Trophoblast cell (in vitro differentiated cells and primary cell): ENCODE measurements at regions not wholly inside any gene's neighbourhood (a gene's known extent, or its start where the extent isn't known, plus 50 kb on each side); places are given as distances from the start of the nearest gene placed in this dataset.

Experiments
- DNase-seq, 2 donors: peaks; one replicate each; pipeline ENCODE4 v3.0.0-alpha.2; 2016
- H2AFZ ChIP-seq: 2 replicates; pipeline ENCODE4 v1.6.1; 2013; ENCODE audit warnings: low read length, moderate library complexity, mild to moderate bottlenecking; ENCODE audit not compliant: insufficient read depth, poor library complexity
- H2AK5ac ChIP-seq: 2 replicates; pipeline ENCODE4 v1.6.1; 2013; ENCODE audit warnings: mild to moderate bottlenecking, low read length
- H2BK120ac ChIP-seq: 2 replicates; pipeline ENCODE4 v1.6.1; 2013; ENCODE audit warnings: low read length, mild to moderate bottlenecking, moderate library complexity; ENCODE audit not compliant: insufficient read depth, poor library complexity
- H2BK12ac ChIP-seq: 2 replicates; pipeline ENCODE4 v1.6.1; 2013; ENCODE audit warnings: mild to moderate bottlenecking, low read length, moderate library complexity
- H2BK5ac ChIP-seq: 2 replicates; pipeline ENCODE4 v1.6.1; 2013; ENCODE audit warnings: low read length, low read depth, moderate library complexity, mild to moderate bottlenecking; ENCODE audit not compliant: poor library complexity
- H3K14ac ChIP-seq: 2 replicates; pipeline ENCODE4 v1.6.1; 2013; ENCODE audit warnings: mild to moderate bottlenecking, low read length
- H3K18ac ChIP-seq: 2 replicates; pipeline ENCODE4 v1.6.1; 2013; ENCODE audit warnings: mild to moderate bottlenecking, low read length
- H3K23ac ChIP-seq: 2 replicates; pipeline ENCODE4 v1.6.1; 2013; ENCODE audit warnings: low read length
- H3K27ac ChIP-seq: 2 replicates; pipeline ENCODE4 v1.5.1; 2013; ENCODE audit warnings: low read depth, mild to moderate bottlenecking, inconsistent platforms, low read length, moderate library complexity
- H3K27me3 ChIP-seq: 2 replicates; pipeline ENCODE4 v1.6.1; 2013; ENCODE audit warnings: inconsistent platforms, mild to moderate bottlenecking, low read length, moderate library complexity; ENCODE audit not compliant: insufficient read depth
- H3K36me3 ChIP-seq, 2 experiments: 1 replicate in 1 of 2; 2 replicates in 1 of 2; pipeline ENCODE4 v1.6.1; 2013; ENCODE audit warnings: low read length in 2 of 2, mild to moderate bottlenecking in 2 of 2, moderate library complexity in 1 of 2; ENCODE audit not compliant: insufficient read depth in 2 of 2, control insufficient read depth in 1 of 2
- H3K4ac ChIP-seq: 2 replicates; pipeline ENCODE4 v1.6.1; 2013; ENCODE audit warnings: low read depth, mild to moderate bottlenecking, low read length, moderate library complexity
- H3K4me1 ChIP-seq, 2 experiments: 1 replicate in 1 of 2; 2 replicates in 1 of 2; pipeline ENCODE4 v1.6.1; 2013; ENCODE audit warnings: low read length in 2 of 2, mild to moderate bottlenecking in 2 of 2, moderate library complexity in 1 of 2; ENCODE audit not compliant: insufficient read depth in 2 of 2, control insufficient read depth in 1 of 2
- H3K4me2 ChIP-seq: 2 replicates; pipeline ENCODE4 v1.6.1; 2013; ENCODE audit warnings: inconsistent platforms, mild to moderate bottlenecking, low read length, moderate library complexity
- H3K4me3 ChIP-seq: 2 replicates; pipeline ENCODE4 v1.5.1; 2013; ENCODE audit warnings: mild to moderate bottlenecking, low read depth, low read length, inconsistent platforms
- H3K79me1 ChIP-seq: one replicate; pipeline ENCODE4 v1.6.1; 2013; ENCODE audit warnings: low read length
- H3K79me2 ChIP-seq: 2 replicates; pipeline ENCODE4 v1.6.1; 2013; ENCODE audit warnings: low read length, mild to moderate bottlenecking; ENCODE audit not compliant: control insufficient read depth, insufficient read depth, poor library complexity
- H3K9ac ChIP-seq: 2 replicates; pipeline ENCODE4 v1.6.1; 2013; ENCODE audit warnings: mild to moderate bottlenecking, low read length
- H3K9me3 ChIP-seq: 2 replicates; pipeline ENCODE4 v1.6.1; 2013; ENCODE audit warnings: low read depth, mild to moderate bottlenecking, control low read depth, inconsistent platforms, low read length; ENCODE audit not compliant: insufficient read depth
- H4K12ac ChIP-seq: 2 replicates; pipeline ENCODE4 v1.6.1; 2013; ENCODE audit warnings: low read depth, mild to moderate bottlenecking, low read length, moderate library complexity
- H4K8ac ChIP-seq: 2 replicates; pipeline ENCODE4 v1.6.1; 2013; ENCODE audit warnings: low read depth, mild to moderate bottlenecking, low read length, moderate library complexity
- H4K91ac ChIP-seq: one replicate; pipeline ENCODE4 v1.6.1; 2013; ENCODE audit warnings: low read depth, mild to moderate bottlenecking, low read length, moderate library complexity
- WGBS: extraction: QIAGEN DNeasy Blood & Tissue Kit; methylation state at CpG from one replicate; pipeline ENCODE4 v1.1.7; 2013; ENCODE audit warnings: missing lambda C conversion rate; ENCODE audit not compliant: insufficient read length, insufficient coverage; ENCODE audit errors: extremely low coverage; 5-methylcytosine and 5-hydroxymethylcytosine counted together

DNA sequence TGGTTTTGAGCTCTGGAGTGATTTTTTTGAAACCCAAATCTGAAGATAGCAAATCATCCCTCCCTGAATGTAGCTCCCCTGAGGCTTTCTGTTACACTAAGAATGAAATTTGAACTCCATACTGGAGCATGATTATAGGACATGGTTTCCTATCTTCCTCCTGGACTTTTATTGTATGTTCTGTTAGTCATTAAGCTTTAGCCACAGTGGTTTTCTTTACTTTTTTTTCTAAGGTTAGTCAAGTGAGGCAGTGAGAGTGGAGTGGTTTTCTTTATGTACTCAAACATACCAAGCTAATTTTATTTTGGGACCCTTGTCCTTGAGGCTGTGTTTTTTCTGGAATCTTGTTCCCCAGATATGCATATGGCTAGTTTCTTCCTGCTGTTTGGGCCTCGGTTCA, 55.2 kb upstream of the FRMD4B start:
- Histone ChIP-seq H3K4me3 (no peak overlapping the region), H3K79me1 (no peaks in the 10 kb centered on the region), H3K9ac (no peak overlapping the region), H4K8ac (no peak overlapping the region), H2BK5ac (no peak overlapping the region), H3K14ac (no peak overlapping the region), H3K79me2 (no peaks in the 10 kb centered on the region), H3K18ac (no peak overlapping the region), H3K23ac (no peak overlapping the region), H3K4me2 (no peak overlapping the region), H2AFZ (no peak overlapping the region), H3K4me1 (no peaks in the 10 kb centered on the region), H3K36me3 (no peaks in the 10 kb centered on the region), H3K4ac (no peak overlapping the region), H2AK5ac (no peak overlapping the region), H2BK12ac (no peak overlapping the region), H3K27me3 (no peaks in the 10 kb centered on the region), H4K12ac (no peak overlapping the region), H3K27ac (no peak overlapping the region), H2BK120ac (no peak overlapping the region), H3K9me3 (peaks cover 2% of the 10 kb centered on the region), H4K91ac (no peak overlapping the region)
- no peak for DNase-seq
- WGBS, result no CpG with 5 or more reads among the region's 1 CpG

DNA sequence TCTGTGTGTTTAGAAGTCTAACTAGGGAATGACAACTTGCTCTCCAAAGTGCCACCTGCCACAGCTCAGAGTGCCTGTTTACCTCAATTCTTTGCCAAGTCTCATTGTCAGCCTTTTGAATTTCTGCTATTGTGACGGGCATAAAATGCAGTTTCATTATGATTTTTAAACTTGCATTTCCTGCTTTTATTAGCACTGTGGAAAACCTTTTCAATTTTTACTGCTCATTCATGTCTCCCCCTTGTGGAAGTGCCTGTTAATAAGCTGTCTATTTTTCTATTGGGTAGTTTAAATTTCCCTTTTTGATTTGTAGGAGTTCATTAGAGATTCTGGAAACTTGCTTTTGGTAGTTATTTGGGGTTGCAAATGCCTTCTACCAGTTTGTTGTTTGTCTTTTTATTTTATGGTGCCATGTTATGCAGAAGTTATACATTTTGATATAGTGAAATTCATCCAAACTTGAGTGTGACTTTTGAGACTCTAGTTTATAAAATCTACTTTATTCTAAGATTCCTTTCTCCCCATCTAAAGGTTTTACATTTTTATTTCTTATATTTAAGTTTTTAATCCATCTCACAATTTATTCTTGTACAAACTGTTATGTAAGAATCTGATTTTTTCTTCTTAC, 53.9 kb upstream of the FRMD4B start:
- Histone ChIP-seq H4K8ac (no peak overlapping the region), H3K4me1 (no peaks in the 10 kb centered on the region), H3K27me3 (no peaks in the 10 kb centered on the region), H3K4ac (no peak overlapping the region), H3K9me3 (peaks cover 2% of the 10 kb centered on the region), H4K91ac (no peak overlapping the region), H4K12ac (no peak overlapping the region), H3K23ac (no peak overlapping the region), H2AFZ (no peak overlapping the region), H3K4me2 (no peak overlapping the region), H2BK120ac (no peak overlapping the region), H2BK12ac (no peak overlapping the region), H2BK5ac (no peak overlapping the region), H3K27ac (no peak overlapping the region), H3K18ac (no peak overlapping the region), H3K4me3 (no peak overlapping the region), H3K36me3 (no peaks in the 10 kb centered on the region), H3K9ac (no peak overlapping the region), H3K79me1 (no peaks in the 10 kb centered on the region), H2AK5ac (no peak overlapping the region), H3K14ac (no peak overlapping the region), H3K79me2 (no peaks in the 10 kb centered on the region)
- no CpG with 5 or more reads among the region's 1 CpG for WGBS
- DNase-seq, result peak in 1 of 2 donors; percentile 45

DNA sequence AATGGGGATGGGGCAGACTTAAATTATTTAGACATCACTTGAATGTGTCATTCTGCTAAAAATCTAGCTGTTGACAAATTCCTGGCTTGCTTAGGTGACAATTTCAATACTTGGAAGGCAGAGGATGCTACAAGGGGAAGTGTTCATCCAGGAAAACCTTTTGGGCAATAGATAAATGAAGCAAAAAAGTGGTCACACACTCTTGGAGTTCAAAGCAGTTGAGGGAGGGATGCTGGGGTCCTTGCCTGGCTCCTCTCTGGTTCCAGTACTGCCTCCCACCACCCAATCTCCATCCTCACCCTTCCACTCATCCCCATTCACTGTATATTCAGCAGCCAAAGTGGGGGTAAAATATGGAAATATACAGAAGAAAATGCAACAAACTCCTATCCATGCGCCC, 52.6 kb upstream of the FRMD4B start:
- H3K27me3 ChIP-seq, result no peaks in the 10 kb centered on the region
- no peak overlapping the region for H2AFZ ChIP-seq
- H3K4me1 ChIP-seq, result no peaks in the 10 kb centered on the region
- peaks cover 2% of the 10 kb centered on the region for H3K9me3 ChIP-seq
- H2AK5ac ChIP-seq, result no peak overlapping the region
- H3K4me2 ChIP-seq, result no peak overlapping the region
- H4K12ac ChIP-seq, result no peak overlapping the region
- no peak for DNase-seq
- H2BK12ac ChIP-seq, result no peak overlapping the region
- peaks cover 1% of the 10 kb centered on the region for H3K79me1 ChIP-seq
- no peak overlapping the region for H3K27ac ChIP-seq
- no peak overlapping the region for H3K18ac ChIP-seq
- H3K36me3 ChIP-seq, result no peaks in the 10 kb centered on the region
- no peak overlapping the region for H2BK5ac ChIP-seq
- no peak overlapping the region for H3K14ac ChIP-seq
- H2BK120ac ChIP-seq, result no peak overlapping the region
- H3K23ac ChIP-seq, result no peak overlapping the region
- no peak overlapping the region for H3K4ac ChIP-seq
- no peak overlapping the region for H3K9ac ChIP-seq
- no CpG with 5 or more reads among the region's 1 CpG for WGBS
- H3K4me3 ChIP-seq, result no peak overlapping the region
- H3K79me2 ChIP-seq, result no peaks in the 10 kb centered on the region
- no peak overlapping the region for H4K8ac ChIP-seq
- H4K91ac ChIP-seq, result no peak overlapping the region

DNA sequence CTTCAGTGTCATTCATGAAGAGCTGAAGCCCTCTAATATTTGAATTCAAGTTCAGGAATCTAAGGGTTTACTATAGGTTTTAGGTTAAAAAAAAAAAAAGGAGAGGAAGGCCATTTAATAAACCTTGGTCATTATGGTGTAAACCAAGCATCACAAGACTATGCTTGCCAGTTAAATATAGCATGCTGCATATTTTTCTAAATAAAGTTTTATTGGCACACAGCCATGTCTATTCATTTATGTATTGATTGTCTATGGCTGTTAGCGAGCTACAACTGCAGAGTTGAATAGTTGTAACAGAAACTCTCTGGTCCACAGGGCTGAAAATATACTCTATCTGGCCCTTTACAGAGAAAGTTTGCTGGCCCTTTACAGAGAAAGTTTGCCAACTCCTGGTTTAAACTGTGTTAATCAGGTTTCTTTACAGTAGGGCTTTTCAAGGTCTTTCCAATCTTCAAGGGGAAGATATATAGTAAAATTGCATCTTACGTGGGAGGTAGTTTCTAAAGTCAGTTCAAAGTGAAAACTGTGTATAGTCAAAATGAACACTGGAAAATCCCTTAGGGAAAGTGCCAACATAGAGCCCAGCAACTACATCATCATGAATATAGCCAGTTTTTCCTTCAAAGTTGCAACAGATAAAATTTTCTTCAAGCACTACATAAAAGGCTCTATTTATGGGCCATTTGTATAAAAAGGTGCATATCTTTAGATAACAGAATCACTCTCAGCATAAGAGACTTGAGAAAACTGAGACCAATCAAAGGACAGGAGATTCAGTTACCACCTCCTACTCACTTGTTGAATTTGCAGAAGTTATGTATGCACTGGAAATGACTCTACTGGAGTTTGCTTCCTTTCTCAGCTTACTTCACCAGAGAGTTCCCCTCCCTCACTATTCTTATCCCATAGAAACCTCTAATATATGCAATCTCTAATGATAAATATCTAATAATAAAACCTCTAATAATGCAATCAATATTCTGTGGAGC, 49.7 kb upstream of the FRMD4B start:
- Histone ChIP-seq H3K4me1 (no peaks in the 10 kb centered on the region), H2AK5ac (no peak overlapping the region), H3K79me1 (peaks cover 1% of the 10 kb centered on the region), H4K12ac (no peak overlapping the region), H4K8ac (no peak overlapping the region), H3K36me3 (no peaks in the 10 kb centered on the region), H3K79me2 (no peaks in the 10 kb centered on the region), H3K14ac (no peak overlapping the region), H2BK120ac (no peak overlapping the region), H3K4ac (no peak overlapping the region), H3K27ac (no peak overlapping the region), H2AFZ (no peak overlapping the region), H3K4me3 (no peak overlapping the region), H3K9ac (no peak overlapping the region), H3K23ac (no peak overlapping the region), H4K91ac (no peak overlapping the region), H2BK5ac (no peak overlapping the region), H3K27me3 (no peaks in the 10 kb centered on the region), H3K4me2 (no peak overlapping the region), H2BK12ac (no peak overlapping the region), H3K9me3 (no peaks in the 10 kb centered on the region), H3K18ac (no peak overlapping the region)
- no CpG with 5 or more reads among the region's 2 CpGs for WGBS
- DNase-seq, result no peak
